SK-N-SH treated with all-trans-retinoic acid at 6 μM for 48 hours (cell line): ENCODE measurements at regions not wholly inside any gene's neighbourhood (a gene's known extent, or its start where the extent isn't known, plus 50 kb on each side); places are given as distances from the start of the nearest gene placed in this dataset.

Experiments
- CSDC2 ChIP-seq: fragments of 250-450 bp; sonication (Bioruptor Pico); IDR thresholded peaks from 2 replicates; pipeline ENCODE4 v1.5.0; 2020; ENCODE audit warnings: mild to moderate bottlenecking, moderate library complexity
- PATZ1 ChIP-seq: fragments of 250-450 bp; sonication (Bioruptor Pico); IDR thresholded peaks from 2 replicates; pipeline ENCODE4 v1.8.0; 2020; ENCODE audit warnings: mild to moderate bottlenecking, moderate library complexity, borderline replicate concordance
- POU6F1 ChIP-seq: fragments of 250-450 bp; sonication (Bioruptor Pico); IDR thresholded peaks from 2 replicates; pipeline ENCODE4 v1.8.0; 2021; ENCODE audit warnings: low read depth, mild to moderate bottlenecking, moderate library complexity, borderline replicate concordance
- RARB ChIP-seq: fragments of 250-450 bp; sonication (Bioruptor Pico); IDR thresholded peaks from 2 replicates; pipeline ENCODE4 v1.8.0; 2021; ENCODE audit warnings: mild to moderate bottlenecking, moderate library complexity
- TCF4 ChIP-seq: fragments of 250-450 bp; sonication (Bioruptor Pico); IDR thresholded peaks from 2 replicates; pipeline ENCODE4 v1.8.0; 2021; ENCODE audit warnings: mild to moderate bottlenecking, moderate library complexity, borderline replicate concordance
- ZFP30 ChIP-seq: fragments of 450-650 bp; formaldehyde crosslinking; IDR thresholded peaks from 2 replicates; pipeline ENCODE4 v1.5.0; 2022; ENCODE audit warnings: mild to moderate bottlenecking, moderate library complexity

GRCh38 chr2:37526856-37527255 is 144.6 kb downstream of the CDC42EP3 start:
- no peak for TF ChIP-seq POU6F1 (CRISPR knock-in tag)
- TF ChIP-seq RARB: no peak
- TF ChIP-seq PATZ1 (CRISPR knock-in tag): no peak
- TF ChIP-seq CSDC2 (CRISPR knock-in tag): no peak
- no peak for TF ChIP-seq ZFP30 (CRISPR knock-in tag)
- no peak for TF ChIP-seq TCF4 (CRISPR knock-in tag)
